H1 (cell line): ENCODE measurements at regions not wholly inside any gene's neighbourhood (a gene's known extent, or its start where the extent isn't known, plus 50 kb on each side); places are given as distances from the start of the nearest gene placed in this dataset.

Source experiments
- CTCF ChIA-PET: fragments of 300-600 bp; sonication (Branson Sonifier 250); formaldehyde crosslinking; loops from one replicate; lab custom pipeline; 2021; ENCODE audit not compliant: partially characterized antibody; lab: Charles Lee
- POLR2A ChIA-PET: fragments of 300-600 bp; sonication (Branson Sonifier 250); formaldehyde crosslinking; loops from one replicate; lab custom pipeline; 2021; ENCODE audit warnings: inconsistent platforms; ENCODE audit not compliant: partially characterized antibody; lab: Charles Lee
- DNase-seq, 2 experiments: peaks; one replicate each; pipeline versions ENCODE4 v3.0.0 to v3.0.0-alpha.2; 2010 to 2022; ENCODE audit warnings: low spot score in 2 of 2, low read depth in 1 of 2, mixed read lengths in 1 of 2
- FAIRE-seq: peaks from 2 replicates; lab custom pipeline; 2011; peaks lifted over from hg19 to GRCh38; lab: Jason Lieb, UNC
- H2AFZ ChIP-seq: 2 replicates; pipeline ENCODE4 v1.8.1; 2012; ENCODE audit warnings: low read length, inconsistent platforms
- H2AK5ac ChIP-seq: 2 replicates; pipeline ENCODE4 v1.6.1; 2013; ENCODE audit warnings: low read depth, low read length
- H2BK120ac ChIP-seq: replicated peaks from 2 replicates; pipeline ENCODE3; 2013; ENCODE audit warnings: low read depth, low read length, inconsistent platforms
- H2BK12ac ChIP-seq: 2 replicates; pipeline ENCODE4 v1.6.1; 2013; ENCODE audit warnings: low read depth, low read length
- H2BK15ac ChIP-seq: 2 replicates; pipeline ENCODE4 v1.6.1; 2013; ENCODE audit warnings: low read length
- H2BK20ac ChIP-seq: 2 replicates; pipeline ENCODE4 v1.6.1; 2013; ENCODE audit warnings: low read length
- H2BK5ac ChIP-seq: 2 replicates; pipeline ENCODE4 v1.6.1; 2013; ENCODE audit warnings: low read depth, low read length
- H3K14ac ChIP-seq: 2 replicates; pipeline ENCODE4 v1.6.1; 2013; ENCODE audit warnings: inconsistent platforms; ENCODE audit not compliant: insufficient read length
- H3K18ac ChIP-seq: 2 replicates; pipeline ENCODE4 v1.6.1; 2013; ENCODE audit warnings: low read length; ENCODE audit errors: extremely low read depth
- H3K23ac ChIP-seq: 2 replicates; pipeline ENCODE4 v1.6.1; 2013; ENCODE audit warnings: inconsistent platforms; ENCODE audit not compliant: insufficient read length
- H3K23me2 ChIP-seq: 2 replicates; pipeline ENCODE4 v1.6.1; 2013; ENCODE audit warnings: low read depth, low read length
- H3K27ac ChIP-seq: 2 replicates; pipeline ENCODE4 v1.6.1; 2011; ENCODE audit warnings: low read depth, low read length, inconsistent platforms
- H3K27me3 ChIP-seq, 4 experiments: replicated peaks in 1 of 4; 1 replicate in 1 of 4; 2 replicates in 3 of 4; pipeline versions ENCODE4 v1.6.1 to v1.8.1; 2011 to 2013; ENCODE audit warnings: low read length in 3 of 4, mild to moderate bottlenecking in 3 of 4, inconsistent platforms in 2 of 4, mixed read lengths in 2 of 4, moderate library complexity in 1 of 4; ENCODE audit not compliant: control insufficient read depth in 3 of 4, insufficient read depth in 3 of 4; ENCODE audit errors: extremely low read depth in 1 of 4
- H3K36me3 ChIP-seq, 4 experiments: 2 replicates each; pipeline versions ENCODE4 v1.6.1 to v1.8.1; 2011 to 2013; ENCODE audit warnings: mild to moderate bottlenecking in 4 of 4, low read length in 3 of 4, moderate library complexity in 2 of 4, control low read depth in 1 of 4, inconsistent platforms in 1 of 4; ENCODE audit not compliant: insufficient read depth in 4 of 4, control insufficient read depth in 2 of 4
- H3K4ac ChIP-seq: replicated peaks from 2 replicates; pipeline ENCODE3; 2013; ENCODE audit warnings: low read length, low read depth, mixed read lengths, inconsistent platforms; ENCODE audit not compliant: insufficient read length
- H3K4me1 ChIP-seq, 4 experiments: replicated peaks in 1 of 4; 1 replicate in 1 of 4; 2 replicates in 3 of 4; pipeline versions ENCODE4 v1.6.1 to v1.8.1; 2011 to 2013; ENCODE audit warnings: low read length in 3 of 4, inconsistent platforms in 2 of 4, mixed read lengths in 1 of 4; ENCODE audit not compliant: insufficient read depth in 4 of 4, control insufficient read depth in 3 of 4
- H3K4me2 ChIP-seq, 2 experiments: 2 replicates each; pipeline versions ENCODE4 v1.6.1 to v1.8.1; 2011 to 2013; ENCODE audit warnings: low read depth in 2 of 2, low read length in 2 of 2, control low read depth in 1 of 2, inconsistent platforms in 1 of 2, mild to moderate bottlenecking in 1 of 2; ENCODE audit not compliant: insufficient read depth in 1 of 2
- H3K4me3 ChIP-seq, 4 experiments: fragments of 200-600, 300-600 bp in 1 of 4; sonication (generic), shearing (Covaris generic), sonication (Bioruptor Twin) in 1 of 4; 2 replicates each; pipeline versions ENCODE4 v1.5.1 to v1.8.1; 2011 to 2016; ENCODE audit warnings: low read length in 4 of 4, low read depth in 3 of 4, control low read depth in 2 of 4, inconsistent platforms in 2 of 4, mild to moderate bottlenecking in 2 of 4, mixed read lengths in 1 of 4, moderate library complexity in 1 of 4; ENCODE audit not compliant: insufficient read depth in 2 of 4; ENCODE audit errors: extremely low read depth in 1 of 4
- H3K56ac ChIP-seq: replicated peaks from 2 replicates; pipeline ENCODE3; 2013; ENCODE audit warnings: low read depth, mild to moderate bottlenecking, mixed read lengths, low read length, inconsistent platforms; ENCODE audit not compliant: insufficient read length
- H3K79me1 ChIP-seq: 2 replicates; pipeline ENCODE4 v1.6.1; 2013; ENCODE audit warnings: low read depth, low read length, control low read depth
- H3K79me2 ChIP-seq, 2 experiments: 2 replicates each; pipeline versions ENCODE4 v1.6.1 to v1.8.1; 2012 to 2013; ENCODE audit warnings: low read length in 2 of 2, mild to moderate bottlenecking in 2 of 2, inconsistent platforms in 1 of 2; ENCODE audit not compliant: insufficient read depth in 2 of 2, control insufficient read depth in 1 of 2
- H3K9ac ChIP-seq, 4 experiments: replicated peaks in 1 of 4; 1 replicate in 1 of 4; 2 replicates in 3 of 4; pipeline versions ENCODE4 v1.6.1 to v1.8.1; 2011 to 2013; ENCODE audit warnings: low read depth in 3 of 4, low read length in 3 of 4, control low read depth in 2 of 4, mild to moderate bottlenecking in 2 of 4, moderate library complexity in 2 of 4, inconsistent platforms in 1 of 4; ENCODE audit errors: extremely low read depth in 1 of 4
- H3K9me3 ChIP-seq, 2 experiments: 2 replicates each; pipeline versions ENCODE4 v1.6.1 to v1.8.1; 2012 to 2013; ENCODE audit warnings: mild to moderate bottlenecking in 2 of 2, moderate library complexity in 2 of 2, control low read depth in 1 of 2, inconsistent platforms in 1 of 2, low read depth in 1 of 2, low read length in 1 of 2, mixed read lengths in 1 of 2; ENCODE audit not compliant: insufficient read depth in 2 of 2
- H4K20me1 ChIP-seq, 2 experiments: replicated peaks in 1 of 2; 2 replicates each; pipeline versions ENCODE3 to v1.8.1; 2011 to 2013; ENCODE audit warnings: inconsistent platforms in 2 of 2, low read length in 2 of 2, mild to moderate bottlenecking in 1 of 2; ENCODE audit not compliant: insufficient read depth in 2 of 2, control insufficient read depth in 1 of 2
- H4K5ac ChIP-seq: 2 replicates; pipeline ENCODE4 v1.6.1; 2013; ENCODE audit warnings: low read length, low read depth, mixed read lengths, inconsistent platforms; ENCODE audit not compliant: insufficient read length
- H4K8ac ChIP-seq: 2 replicates; pipeline ENCODE4 v1.8.0; 2013; ENCODE audit warnings: mild to moderate bottlenecking, moderate library complexity, low read length, inconsistent platforms; ENCODE audit not compliant: insufficient read depth; ENCODE audit errors: extremely low read depth
- H4K91ac ChIP-seq: replicated peaks from 2 replicates; pipeline ENCODE3; 2013; ENCODE audit warnings: low read length, mixed read lengths, inconsistent platforms; ENCODE audit not compliant: insufficient read length
- BRCA1 ChIP-seq: IDR thresholded peaks from 2 replicates; pipeline ENCODE4 v1.6.1; 2012; ENCODE audit warnings: low read depth, low read length, improper control_type of control experiment
- CREB1 ChIP-seq: IDR thresholded peaks from 2 replicates; pipeline ENCODE4 v1.6.1; 2012; ENCODE audit warnings: inconsistent platforms
- EGR1 ChIP-seq: IDR thresholded peaks from 2 replicates; pipeline ENCODE4 v1.6.1; 2011; ENCODE audit warnings: low read depth, low read length, borderline replicate concordance
- EP300 ChIP-seq, 2 experiments: IDR thresholded peaks; 1 replicate in 1 of 2; 2 replicates in 1 of 2; pipeline ENCODE4 v1.6.1; 2011 to 2012; ENCODE audit warnings: low read depth in 2 of 2, low read length in 2 of 2, mild to moderate bottlenecking in 2 of 2, borderline replicate concordance in 1 of 2, inconsistent platforms in 1 of 2, moderate library complexity in 1 of 2
- GTF2F1 ChIP-seq: IDR thresholded peaks from 2 replicates; pipeline ENCODE4 v1.6.1; 2012; ENCODE audit warnings: low read depth, low read length, improper control_type of control experiment, borderline replicate concordance
- HDAC2 ChIP-seq, 2 experiments: fragments of 300-600 bp in 1 of 2; sonication (generic) in 1 of 2; IDR thresholded peaks; 2 replicates each; pipeline ENCODE4 v1.6.1; 2011 to 2012; ENCODE audit warnings: low read depth in 2 of 2, low read length in 2 of 2, mild to moderate bottlenecking in 2 of 2, moderate library complexity in 2 of 2, borderline replicate concordance in 1 of 2, inconsistent platforms in 1 of 2
- HDAC6 ChIP-seq: IDR thresholded peaks from one replicate; pipeline ENCODE4 v1.7.1; 2012; ENCODE audit warnings: low read depth, mild to moderate bottlenecking, inconsistent platforms, low read length, moderate library complexity
- RFX5 ChIP-seq: IDR thresholded peaks from 2 replicates; pipeline ENCODE4 v1.6.1; 2011; ENCODE audit warnings: low read depth, low read length, improper control_type of control experiment, borderline replicate concordance
- RNF2 ChIP-seq: fragments of 200-900, 300-1000 bp; sonication (generic); IDR thresholded peaks from 2 replicates; pipeline ENCODE4 v1.7.1; 2016; ENCODE audit warnings: borderline replicate concordance, low read depth, mild to moderate bottlenecking, antibody characterized with exemption, low read length; ENCODE audit not compliant: poor library complexity, severe bottlenecking; ENCODE audit errors: missing control alignments
- RXRA ChIP-seq: IDR thresholded peaks from 2 replicates; pipeline ENCODE4 v1.6.1; 2011; ENCODE audit warnings: low read depth, mild to moderate bottlenecking, low read length, moderate library complexity; ENCODE audit not compliant: insufficient read depth
- SIRT6 ChIP-seq: IDR thresholded peaks from one replicate; pipeline ENCODE4 v1.7.1; 2012; ENCODE audit warnings: low read length, inconsistent platforms
- USF2 ChIP-seq: IDR thresholded peaks from 2 replicates; pipeline ENCODE4 v1.6.1; 2011; ENCODE audit warnings: low read length, improper control_type of control experiment
- WGBS, 2 experiments: shearing (Covaris generic) in 1 of 2; methylation state at CpG; one replicate each; pipeline versions ENCODE4 v1.1.6 to v1.1.7; 2013 to 2015; ENCODE audit warnings: low lambda C conversion rate in 2 of 2, mixed read lengths in 2 of 2, inconsistent platforms in 1 of 2, low coverage in 1 of 2, missing lambda C conversion rate in 1 of 2; ENCODE audit not compliant: insufficient replicate concordance in 2 of 2, insufficient coverage in 1 of 2, insufficient read length in 1 of 2; ENCODE audit errors: extremely low coverage in 1 of 2, missing lambda C conversion rate in 1 of 2; 5-methylcytosine and 5-hydroxymethylcytosine counted together

DNA sequence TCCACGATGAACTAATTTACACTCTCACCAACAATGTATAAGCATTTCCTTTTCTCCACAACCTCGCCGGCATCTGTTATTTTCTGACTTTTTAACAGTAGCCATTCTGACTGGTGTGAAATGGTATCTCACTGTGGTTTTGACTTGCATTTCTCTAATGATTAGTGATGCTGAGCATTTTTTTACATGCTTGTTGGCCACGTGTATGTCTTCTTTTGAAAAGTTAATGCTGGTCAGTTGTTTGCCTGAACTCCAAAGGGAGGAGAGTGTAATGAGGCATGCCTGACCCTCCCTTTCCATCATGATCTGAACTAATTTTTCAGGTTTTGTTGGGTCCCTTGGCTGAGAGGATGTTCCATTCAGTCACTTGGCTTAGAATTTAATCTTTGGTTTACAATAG, 50.7 kb upstream of the SVIL start:
- Histone ChIP-seq H3K9ac (no peak overlapping the region), H3K56ac (no peak overlapping the region), H3K4me1 (peaks cover 3 to 19% (median 7%) of the 10 kb centered on the region in 4 experiments; a peak in 5 of 7 replicates), H3K4me3 (no peak overlapping the region), H3K27me3 (no peaks in the 10 kb centered on the region), H3K23ac (no peak overlapping the region), H3K14ac (no peak overlapping the region), H2BK5ac (no peak overlapping the region), H4K5ac (no peak overlapping the region), H2BK15ac (no peak overlapping the region), H2BK20ac (no peak overlapping the region), H4K20me1 (no peaks in the 10 kb centered on the region), H3K9me3 (no peaks in the 10 kb centered on the region), H3K36me3 (peaks cover 0 to 3% (median 0%) of the 10 kb centered on the region in 4 experiments; a peak in 3 of 8 replicates), H4K8ac (no peak overlapping the region), H3K79me2 (peaks cover 0 to 12% of the 10 kb centered on the region in 2 experiments; a peak in 2 of 4 replicates), H3K27ac (no peak overlapping the region), H2AK5ac (no peak overlapping the region), H2AFZ (no peak overlapping the region), H2BK12ac (no peak overlapping the region), H3K23me2 (no peaks in the 10 kb centered on the region), H3K18ac (no peak overlapping the region), H2BK120ac (no peak overlapping the region), H4K91ac (no peak overlapping the region), H3K79me1 (no peaks in the 10 kb centered on the region), H3K4me2 (no peak overlapping the region), H3K4ac (no peak overlapping the region)
- CTCF ChIA-PET: no interaction called here
- FAIRE-seq: no peak
- whole genome bisulfite sequencing, 2 experiments: 87% methylated on average over 4 of the region's 4 CpGs; no CpG with 5 or more reads in 1 of the 2 experiments
- no peak for DNase-seq
- POLR2A ChIA-PET: no interaction called here
- TF ChIP-seq USF2: no peak
- TF ChIP-seq RXRA: no peak
- TF ChIP-seq EGR1: no peak
- no peak for TF ChIP-seq BRCA1
- TF ChIP-seq SIRT6: no peak
- TF ChIP-seq HDAC2 (IDR thresholded peaks at IDR 0.05; ENCODE audit: borderline replicate concordance in 1 of 2, low read depth in 2 of 2, low read length in 2 of 2): no peak
- TF ChIP-seq RFX5: no peak
- no peak for TF ChIP-seq RNF2
- TF ChIP-seq GTF2F1: no peak
- TF ChIP-seq CREB1: no peak
- TF ChIP-seq EP300 (IDR thresholded peaks at IDR 0.05; ENCODE audit: borderline replicate concordance in 1 of 2, low read depth in 2 of 2, low read length in 2 of 2): no peak
- TF ChIP-seq HDAC6: no peak
